GM18951 (cell line): ENCODE measurements at regions not wholly inside any gene's neighbourhood (a gene's known extent, or its start where the extent isn't known, plus 50 kb on each side); places are given as distances from the start of the nearest gene placed in this dataset.
"Not testable (repeated sequence)": the region's sequence is repeated elsewhere in the genome, so short reads cannot be mapped to it uniquely, and the experiment has no call there.

ENCODE experiments used
- POLR2A ChIP-seq: IDR thresholded peaks from 4 replicates; pipeline ENCODE4 v1.6.1; 2011; ENCODE audit warnings: mild to moderate bottlenecking; ENCODE audit not compliant: insufficient read length, insufficient read depth; ENCODE audit errors: extremely low read depth
- in situ Hi-C: fragments of 300-500 bp; cut with MboI; formaldehyde crosslinking; loops from one replicate; pipeline ENCODE4 v1.12.0; 2022; ENCODE audit warnings: low sequenced_read_pairs, mixed read lengths, inconsistent platforms; ENCODE audit not compliant: unreplicated experiment

GRCh38 chr6:26267083-26267589 is 97.9 kb upstream of the BTN3A2 start:
- no peak for TF ChIP-seq POLR2A
- in situ Hi-C loops = no loop called here

DNA sequence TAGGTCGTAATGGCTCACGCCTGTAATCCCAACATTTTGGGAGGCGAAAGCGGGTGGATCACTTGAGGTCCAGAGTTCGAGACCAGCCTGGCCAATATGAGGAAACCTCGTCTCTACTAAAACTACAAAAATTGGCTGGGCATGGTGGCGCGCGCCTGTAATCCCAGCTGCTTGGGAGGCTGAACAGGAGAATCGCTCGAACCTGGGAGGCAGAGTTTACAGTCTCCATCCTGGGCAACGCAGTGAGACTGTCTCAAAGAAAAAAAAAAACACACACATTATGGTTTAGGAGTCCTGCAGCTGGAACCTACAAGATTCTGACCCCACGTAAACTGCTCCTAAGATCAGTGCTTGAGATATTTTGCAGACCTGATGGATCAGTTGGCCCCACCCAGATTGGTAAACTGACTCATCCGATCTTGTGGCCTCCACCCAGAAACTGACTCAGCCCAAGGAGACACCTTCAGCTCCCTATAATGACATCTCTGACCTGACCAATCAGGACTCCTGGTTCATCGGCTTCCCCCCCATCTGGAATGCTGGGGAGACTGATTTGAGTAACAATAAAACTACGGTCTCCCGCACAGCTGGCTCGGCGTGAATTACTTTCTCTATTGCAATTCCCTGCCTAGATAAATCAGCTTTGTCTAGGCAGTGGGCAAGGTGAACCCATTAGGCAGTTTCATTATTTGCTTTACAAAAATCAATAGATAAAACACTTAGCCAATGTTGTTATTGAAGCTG is 96.2 kb upstream of the BTN3A2 start:
- TF ChIP-seq POLR2A = no peak
- in situ Hi-C loops = no loop called here

- in situ Hi-C loops = no loop called here
- TF ChIP-seq POLR2A = no peak
These were observed 95.2 kb upstream of the BTN3A2 start for GRCh38 chr6:26269531-26270485.

DNA sequence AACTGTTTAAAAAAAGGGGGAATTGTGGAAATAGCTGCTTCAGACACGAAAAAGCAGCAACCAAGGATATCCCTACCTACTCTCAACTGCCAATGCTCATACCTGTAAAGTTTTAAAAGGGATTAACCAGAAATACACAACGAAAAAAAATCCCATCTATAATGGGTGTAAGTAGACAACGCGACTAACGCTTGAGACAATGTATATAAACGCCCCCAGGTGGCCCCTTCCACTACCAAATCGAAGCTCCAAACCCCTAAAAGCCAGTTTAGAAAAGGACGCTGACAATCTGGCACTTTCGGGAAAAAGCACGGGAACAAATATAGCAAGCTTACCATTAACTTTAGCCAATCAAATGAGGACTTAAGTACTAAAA is 94.5 kb upstream of the BTN3A2 start:
- in situ Hi-C loops = no loop called here
- no peak for TF ChIP-seq POLR2A

DNA sequence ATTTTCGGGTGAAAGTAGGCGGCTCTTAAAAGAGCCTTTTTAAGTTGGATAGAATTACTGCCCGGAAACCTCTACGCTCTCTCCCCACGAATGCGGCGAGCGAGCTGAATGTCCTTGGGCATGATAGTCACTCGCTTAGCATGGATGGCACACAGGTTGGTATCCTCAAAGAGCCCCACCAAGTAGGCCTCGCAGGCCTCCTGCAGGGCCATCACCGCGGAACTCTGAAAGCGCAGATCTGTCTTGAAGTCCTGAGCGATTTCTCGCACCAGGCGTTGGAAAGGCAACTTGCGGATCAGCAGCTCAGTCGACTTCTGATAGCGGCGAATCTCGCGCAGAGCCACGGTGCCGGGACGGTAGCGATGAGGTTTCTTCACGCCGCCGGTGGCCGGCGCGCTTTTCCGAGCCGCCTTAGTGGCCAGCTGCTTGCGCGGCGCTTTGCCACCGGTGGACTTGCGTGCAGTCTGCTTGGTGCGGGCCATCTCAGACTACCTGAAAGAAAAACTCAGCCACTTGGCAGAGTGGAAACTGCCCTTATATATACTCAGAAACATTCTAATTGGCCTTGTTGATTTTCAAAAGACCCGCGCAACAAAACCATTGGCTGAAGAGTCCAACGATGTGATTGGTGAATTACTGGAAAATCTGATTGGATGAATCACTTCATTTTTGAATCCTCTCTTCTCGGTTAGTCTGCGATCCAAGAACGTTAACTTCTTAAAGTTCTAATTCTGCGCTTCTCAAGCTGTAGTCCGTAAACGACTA is 93.9 kb upstream of the BTN3A2 start:
- peak; percentile 99 for TF ChIP-seq POLR2A
- in situ Hi-C loops = no loop called here

DNA sequence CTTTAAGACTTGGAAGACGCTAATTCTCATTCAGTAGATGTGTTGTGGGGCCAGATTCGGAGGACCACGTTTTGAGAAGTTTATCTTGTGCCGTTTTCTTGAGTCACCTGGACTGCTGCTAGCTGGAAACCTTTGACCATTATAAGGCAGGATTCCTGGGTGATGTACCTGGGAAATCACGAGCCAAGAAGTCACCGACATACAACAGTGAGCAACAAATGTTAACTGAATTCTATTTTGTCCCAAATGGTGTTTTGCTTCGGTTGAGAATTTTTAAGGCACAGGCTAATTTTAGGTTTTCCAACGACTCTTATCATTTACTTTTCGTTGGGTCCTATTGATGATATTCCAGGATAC is 93.4 kb upstream of the BTN3A2 start:
- no peak for TF ChIP-seq POLR2A
- in situ Hi-C loops = no loop called here

DNA sequence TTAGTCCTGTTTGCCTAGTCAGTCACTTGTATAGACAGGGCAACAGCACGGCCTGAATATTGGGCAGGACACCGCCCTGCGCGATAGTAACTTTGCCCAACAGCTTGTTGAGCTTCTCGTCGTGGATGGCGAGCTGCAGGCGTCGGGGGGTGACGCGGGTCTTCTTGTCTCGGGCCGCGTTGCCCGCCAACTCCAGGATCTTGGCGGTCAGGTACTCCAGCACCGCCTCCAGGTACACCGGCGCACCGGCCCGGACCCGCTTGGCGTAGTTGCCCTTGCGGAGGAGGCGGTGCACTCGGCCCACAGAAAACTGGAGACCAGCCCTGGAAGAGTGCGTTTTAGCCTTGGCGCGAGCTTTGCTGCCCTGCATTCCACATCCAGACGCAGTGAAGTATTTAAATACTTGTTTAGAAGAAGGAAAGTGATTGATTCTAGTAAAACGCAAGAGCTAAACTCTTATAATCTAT is 92.8 kb upstream of the BTN3A2 start:
- in situ Hi-C loops = no loop called here
- no peak for TF ChIP-seq POLR2A

GRCh38 chr6:26273673-26274588 is 91.1 kb upstream of the BTN3A2 start:
- in situ Hi-C loops = no loop called here
- TF ChIP-seq POLR2A = peak; percentile 51

- no peak for TF ChIP-seq POLR2A
- in situ Hi-C loops = no loop called here
These were observed 89.3 kb upstream of the BTN3A2 start for GRCh38 chr6:26275663-26276062.

- TF ChIP-seq POLR2A = no peak
- in situ Hi-C loops = no loop called here
These were observed 88.0 kb upstream of the BTN3A2 start for GRCh38 chr6:26276841-26277648.

DNA sequence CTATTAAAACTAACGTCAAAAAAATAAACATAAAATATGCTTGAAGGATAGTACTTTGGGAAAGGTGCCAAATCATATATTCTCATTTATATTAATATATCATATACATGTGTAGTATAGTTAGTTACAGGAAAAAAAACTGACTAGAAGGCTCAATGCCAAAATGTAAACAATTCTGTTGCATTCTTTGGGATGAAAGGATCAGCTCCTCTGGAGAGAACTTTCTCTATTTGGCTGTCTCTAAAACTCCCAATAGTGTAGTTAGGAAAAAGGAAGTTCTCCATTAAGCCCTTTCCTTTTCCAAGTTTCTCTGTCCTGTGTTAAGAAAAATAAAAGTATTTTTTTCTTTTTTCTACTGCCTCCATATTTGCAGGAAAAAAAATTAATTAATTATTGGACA is 86.5 kb upstream of the BTN3A2 start:
- TF ChIP-seq POLR2A = no peak
- in situ Hi-C loops = no loop called here

DNA sequence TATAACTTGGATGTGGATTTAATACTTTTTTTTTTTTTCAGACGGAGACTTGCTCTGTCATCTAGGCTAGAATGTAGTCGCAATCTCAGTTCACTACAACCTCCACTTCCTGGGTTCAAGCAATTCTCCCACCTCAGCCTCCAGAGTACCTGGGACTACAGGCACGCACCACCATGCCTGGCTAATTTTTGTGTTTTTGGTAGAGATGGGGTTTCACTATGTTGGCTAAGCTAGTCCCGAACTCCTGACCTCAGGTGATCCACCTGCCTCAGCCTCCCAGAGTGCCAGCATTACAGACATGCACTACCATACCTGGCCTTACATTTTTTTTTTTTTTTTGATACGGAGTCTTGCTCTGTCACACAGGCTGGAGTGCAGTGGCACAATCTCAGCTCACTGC is 85.6 kb upstream of the BTN3A2 start:
- in situ Hi-C loops = not testable (repeated sequence)
